ENCODE measurements at regions not wholly inside any gene's neighbourhood (a gene's known extent, or its start where the extent isn't known, plus 50 kb on each side); places are given as distances from the start of the nearest gene placed in this dataset.
"Not testable (repeated sequence)": the region's sequence is repeated elsewhere in the genome, so short reads cannot be mapped to it uniquely, and the experiment has no call there.

DNA sequence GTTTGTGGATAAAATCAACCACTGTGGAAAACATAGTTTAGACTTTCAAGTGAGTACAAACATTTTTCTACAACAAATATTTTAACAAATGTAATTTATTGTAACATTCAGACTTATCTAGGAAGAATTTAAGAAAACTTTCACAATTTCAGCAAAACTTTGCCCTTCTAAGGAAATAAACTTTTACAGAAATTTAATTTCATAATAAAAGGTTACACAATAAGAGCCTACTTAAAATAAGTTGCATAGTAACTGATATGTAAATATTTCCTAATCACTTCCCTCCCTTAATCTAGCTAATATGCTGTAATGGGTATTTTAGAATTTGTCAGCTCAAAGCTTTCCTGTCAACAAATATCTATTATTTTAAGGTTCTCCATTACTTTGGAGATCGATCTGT lies 1899.9 kb downstream of the MAT2B start:
- no peak for DNase-seq (ENCODE audit: low spot score)

- DNase-seq (ENCODE audit: low spot score) = no peak
Observed at GRCh38 chr5:165407352-165407751, 1901.9 kb downstream of the MAT2B start.

DNA sequence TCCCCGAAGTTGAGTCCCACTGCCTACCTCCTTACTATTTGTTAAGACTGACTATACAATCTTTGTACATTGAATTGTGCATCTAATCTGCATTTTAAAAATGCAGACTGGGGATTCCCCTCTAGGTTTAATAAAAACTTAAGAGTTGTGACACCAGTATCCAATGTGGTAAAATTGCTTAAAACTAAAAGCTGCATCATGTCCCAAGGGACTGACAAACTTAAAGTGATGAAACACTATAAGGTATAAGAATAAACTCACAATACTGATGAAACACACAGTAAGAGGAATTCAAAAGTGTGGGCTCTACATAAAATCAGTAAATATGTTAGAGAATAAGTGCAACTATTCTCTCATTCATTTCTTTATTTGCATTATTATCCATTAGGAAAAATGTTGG lies 1905.1 kb downstream of the MAT2B start:
- no peak for DNase-seq (ENCODE audit: low spot score)

GRCh38 chr5:165411532-165411931 lies 1906.1 kb downstream of the MAT2B start:
- not testable (repeated sequence) for DNase-seq (ENCODE audit: low spot score)

DNA sequence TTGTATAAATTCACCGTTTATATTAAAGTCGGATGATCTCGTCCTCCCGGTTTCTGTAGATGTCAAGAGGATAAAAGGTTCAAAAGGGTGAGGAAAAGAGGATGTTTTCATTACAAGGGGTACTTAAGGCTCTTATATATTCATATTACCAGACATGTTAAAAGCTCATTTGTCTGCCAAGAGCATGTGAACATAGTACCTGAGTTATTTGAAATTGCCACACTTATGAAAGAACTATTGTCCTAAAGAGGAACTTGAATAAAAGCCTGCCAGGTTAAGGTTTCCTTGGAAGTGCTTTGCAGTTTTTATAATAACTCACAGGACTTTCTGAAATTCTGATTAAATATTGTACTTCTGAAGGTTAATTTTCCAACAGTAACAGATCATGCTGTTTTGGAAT lies 1915.1 kb downstream of the MAT2B start:
- no peak for DNase-seq (ENCODE audit: low spot score)

GRCh38 chr5:165423697-165424299 lies 1918.4 kb downstream of the MAT2B start:
- DNase-seq (ENCODE audit: low spot score) = no peak

- DNase-seq (ENCODE audit: low spot score) = no peak
Observed at GRCh38 chr5:165425594-165425993, 1920.2 kb downstream of the MAT2B start.

GRCh38 chr5:165448753-165449152 lies 1943.3 kb downstream of the MAT2B start:
- DNase-seq (ENCODE audit: low spot score) = no peak

DNA sequence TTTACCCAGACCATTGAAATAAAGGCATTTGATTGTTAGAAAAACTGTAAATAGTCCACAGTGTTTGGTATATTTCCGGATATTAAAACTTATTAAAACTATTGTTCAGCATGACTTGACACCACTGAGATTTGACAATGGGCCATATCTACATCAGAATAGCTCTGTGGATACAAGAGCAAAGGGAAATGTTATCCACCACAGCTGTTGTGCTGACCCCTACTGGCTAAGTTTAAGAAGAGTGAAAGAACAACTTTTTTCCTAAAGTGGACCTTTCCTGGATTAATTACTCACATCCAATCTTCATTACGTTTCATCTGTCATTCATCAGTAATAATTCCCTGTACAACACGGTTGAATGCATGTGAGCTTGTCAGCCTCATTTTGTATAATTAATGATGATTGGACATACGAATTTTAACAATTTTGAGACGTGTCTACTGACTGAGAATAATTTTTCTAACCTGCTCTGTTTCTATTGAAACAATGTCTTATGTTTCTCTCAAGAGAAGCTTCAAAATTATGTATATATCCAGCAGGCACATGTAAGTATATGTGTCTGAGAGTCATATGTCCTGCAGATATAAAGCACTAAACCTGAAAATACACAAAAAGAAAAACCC lies 1952.6 kb downstream of the MAT2B start:
- DNase-seq (ENCODE audit: low spot score) = no peak

GRCh38 chr5:165459232-165459631 lies 1953.8 kb downstream of the MAT2B start:
- no peak for DNase-seq (ENCODE audit: low spot score)

DNA sequence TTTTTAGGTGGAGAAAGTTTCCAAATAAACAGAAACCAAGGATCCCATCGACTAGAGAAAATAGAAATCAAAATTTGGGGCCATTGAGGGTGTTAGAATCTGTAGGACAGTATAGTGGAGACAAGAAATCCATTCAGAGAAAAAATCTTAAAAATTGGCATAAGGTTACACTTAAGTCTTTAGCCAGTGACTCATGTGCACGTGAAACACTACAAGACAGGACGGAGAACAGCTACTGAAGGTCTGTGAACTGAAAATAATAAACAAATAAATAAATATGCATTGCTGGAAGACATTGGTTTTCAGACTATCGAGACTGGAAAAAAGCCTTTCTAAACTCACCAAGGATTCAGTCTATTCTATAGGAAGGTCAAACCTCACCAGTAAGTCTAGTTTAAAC lies 1955.5 kb downstream of the MAT2B start:
- DNase-seq (ENCODE audit: low spot score) = no peak

- no peak for DNase-seq (ENCODE audit: low spot score)
Observed at GRCh38 chr5:165477546-165477945, 1972.1 kb downstream of the MAT2B start.

GRCh38 chr5:165495829-165496380 lies 1990.5 kb downstream of the MAT2B start:
- no peak for DNase-seq (ENCODE audit: low spot score)

DNA sequence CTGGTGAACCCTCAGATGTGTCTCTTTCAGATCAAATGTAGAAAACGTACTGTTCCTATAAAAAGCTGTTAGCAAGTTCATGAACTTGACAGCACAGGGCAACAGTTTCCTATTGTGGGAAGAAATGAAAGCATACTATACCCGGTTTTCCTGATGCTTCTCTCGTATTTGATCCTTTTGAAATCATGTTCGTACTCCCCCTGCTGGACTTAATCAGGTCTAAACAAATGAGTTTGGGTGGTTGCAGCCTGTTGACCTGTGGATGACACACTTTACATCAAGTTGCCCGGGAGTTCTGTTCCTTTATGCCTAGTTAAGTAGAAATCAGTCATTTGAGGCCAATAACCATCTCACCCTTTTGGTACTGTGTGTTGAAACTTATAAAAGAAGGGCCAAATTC lies 1992.3 kb downstream of the MAT2B start:
- no peak for DNase-seq (ENCODE audit: low spot score)

DNA sequence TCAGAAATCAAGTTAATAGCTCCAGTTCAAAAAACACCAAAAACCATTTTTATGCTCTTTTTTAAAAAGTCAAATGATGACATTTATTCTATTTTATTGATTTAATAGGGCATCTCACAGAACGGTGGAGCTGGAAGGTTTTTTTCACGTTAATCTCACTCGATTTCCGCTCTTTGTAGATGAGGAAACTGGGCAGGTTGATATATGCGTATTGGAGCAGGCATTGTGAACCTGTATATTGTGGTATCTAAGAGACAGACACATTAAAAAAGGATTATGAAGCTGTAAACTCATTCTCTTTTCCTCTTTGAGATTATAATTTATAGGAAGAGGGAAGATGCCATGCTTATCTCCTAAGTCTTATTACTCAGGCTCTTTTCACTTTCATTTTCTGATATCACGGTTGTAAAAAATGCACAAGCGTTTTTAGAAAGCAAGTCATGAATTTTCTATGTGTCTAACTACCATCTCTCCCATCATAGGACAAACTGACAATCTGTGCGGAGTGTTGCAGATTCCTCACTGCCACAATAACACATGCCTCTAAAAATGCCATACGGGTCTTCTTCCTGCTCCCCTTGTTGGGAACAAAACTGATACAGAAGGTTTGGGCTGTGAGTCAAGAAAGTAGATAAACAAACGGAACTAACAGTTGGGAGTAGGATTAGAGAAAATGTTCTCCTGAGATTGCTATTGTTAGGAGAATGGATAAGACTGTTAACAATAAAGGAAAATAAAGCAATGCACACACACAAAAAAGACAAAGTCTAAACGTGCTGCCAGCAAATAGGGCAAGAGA lies 1997.7 kb downstream of the MAT2B start:
- no peak for DNase-seq (ENCODE audit: low spot score)

- DNase-seq (ENCODE audit: low spot score) = no peak
Observed at GRCh38 chr5:165504674-165505073, 1999.3 kb downstream of the MAT2B start.

DNA sequence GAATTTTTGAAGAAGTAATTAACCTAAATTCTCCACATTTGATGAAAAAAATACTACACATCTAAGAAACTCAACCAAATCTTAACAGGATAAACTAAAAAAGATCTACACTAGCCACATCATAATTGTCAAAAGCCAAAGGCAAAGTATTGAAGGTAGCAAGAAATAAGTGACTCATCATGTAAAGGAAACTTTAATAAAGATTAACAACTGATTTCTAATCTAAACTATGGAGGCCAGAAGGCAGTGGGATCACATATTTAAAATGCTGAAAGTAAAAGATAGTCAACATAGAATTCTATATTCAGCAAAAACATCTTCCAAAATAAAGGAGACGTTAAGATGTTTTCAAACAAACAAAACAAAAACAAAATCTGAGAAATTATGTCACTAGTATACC lies 2002.9 kb downstream of the MAT2B start:
- no peak for DNase-seq (ENCODE audit: low spot score)

DNA sequence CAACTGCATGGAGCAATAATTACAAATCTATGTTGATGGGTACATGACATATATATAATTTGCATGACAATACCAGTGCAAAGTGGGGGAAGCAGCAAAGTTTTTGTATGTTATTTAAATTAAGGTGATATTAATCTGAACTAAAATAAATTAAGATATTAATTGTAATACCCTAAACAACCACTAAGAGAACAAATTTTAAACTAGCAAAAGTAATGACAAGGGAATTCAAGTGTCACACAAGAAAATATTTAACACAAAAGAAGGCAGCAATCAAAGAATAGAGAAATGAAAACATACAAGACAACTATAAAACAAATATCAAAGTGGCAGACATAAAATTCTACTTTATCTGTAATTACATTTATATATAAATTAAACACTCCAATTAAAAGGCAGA lies 2003.4 kb downstream of the MAT2B start:
- no peak for DNase-seq (ENCODE audit: low spot score)

DNA sequence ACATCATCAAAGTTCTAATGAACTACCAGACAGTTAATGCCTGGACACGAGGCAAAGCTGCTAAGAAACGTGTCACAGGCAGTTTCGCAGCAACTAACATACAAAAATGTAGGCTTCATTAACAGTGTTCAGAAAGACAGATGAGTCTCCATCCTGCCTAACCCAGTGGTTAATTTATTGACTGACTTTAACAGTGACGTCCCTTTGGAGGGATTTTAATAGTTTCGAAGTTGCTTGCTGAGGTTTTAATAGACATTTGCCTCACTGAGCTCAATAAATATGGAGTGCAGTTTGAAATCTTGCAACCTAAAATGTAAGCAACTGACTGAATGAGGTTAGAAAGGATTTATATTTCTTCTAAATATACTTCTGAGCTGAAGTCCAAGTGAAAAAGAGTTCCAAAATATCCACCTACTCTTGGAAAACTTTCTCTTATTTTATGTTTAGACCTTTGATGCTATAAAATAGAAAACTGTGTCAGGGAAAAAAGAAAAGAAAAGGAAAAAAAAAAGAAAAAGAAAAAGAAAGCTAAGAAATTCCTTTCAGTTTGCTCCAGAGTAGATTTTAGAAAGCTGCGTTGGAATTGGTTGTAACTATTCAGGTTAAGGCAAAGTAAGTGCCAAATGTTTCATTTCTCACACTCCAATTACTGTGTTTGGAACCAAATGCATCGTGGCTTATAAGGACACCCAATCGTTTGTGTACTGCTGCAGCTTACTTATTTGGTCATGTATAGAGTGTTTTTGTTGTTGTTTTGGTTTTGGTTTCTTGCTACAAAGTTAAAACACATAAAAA lies 2016.6 kb downstream of the MAT2B start:
- no peak for DNase-seq (ENCODE audit: low spot score)

GRCh38 chr5:165525271-165525670 lies 2019.9 kb downstream of the MAT2B start:
- no peak for DNase-seq (ENCODE audit: low spot score)

GRCh38 chr5:165526357-165526756 lies 2020.9 kb downstream of the MAT2B start:
- no peak for DNase-seq (ENCODE audit: low spot score)

GRCh38 chr5:165527577-165527976 lies 2022.2 kb downstream of the MAT2B start:
- DNase-seq (ENCODE audit: low spot score) = no peak

All from CD4-positive, alpha-beta T cell treated with Interleukin-2 at 100 ng/mL for 4 hours (primary cell).